Activated T-helper 2 cell treated with anti-CD3 and anti-CD28 coated beads, Interferon-gamma antibody, Interleukin-2, Interleukin-4, amounts not matched to agents 10 μg/mL and 5 μg/mL and 100 μg/mL, durations not matched to agents 14 hours and 24 hours and 36 hours (primary cell): ENCODE measurements at regions not wholly inside any gene's neighbourhood (a gene's known extent, or its start where the extent isn't known, plus 50 kb on each side); places are given as distances from the start of the nearest gene placed in this dataset.

Experiments
- DNase-seq: peaks from one replicate; pipeline ENCODE4 v3.0.0; 2021; ENCODE audit warnings: low spot score
- H3K27ac Mint-ChIP-seq: one replicate; pipeline ENCODE4 v1.8.0; 2021; ENCODE audit warnings: mixed read lengths
- H3K27me3 Mint-ChIP-seq: one replicate; pipeline ENCODE4 v1.8.0; 2021; ENCODE audit warnings: low read depth, mixed read lengths
- H3K36me3 Mint-ChIP-seq: one replicate; pipeline ENCODE4 v1.8.0; 2021; ENCODE audit warnings: low read depth, mixed read lengths
- H3K4me1 Mint-ChIP-seq: one replicate; pipeline ENCODE4 v1.8.0; 2021; ENCODE audit warnings: low read depth, mixed read lengths
- H3K4me3 Mint-ChIP-seq: one replicate; pipeline ENCODE4 v1.8.0; 2021; ENCODE audit warnings: low read depth, mild to moderate bottlenecking, moderate library complexity, mixed read lengths
- H3K9me3 Mint-ChIP-seq: one replicate; pipeline ENCODE4 v1.8.0; 2021; ENCODE audit warnings: mixed read lengths
- intact Hi-C: fragments of 100-400 bp; cut with micrococcal nuclease; formaldehyde crosslinking; loops from one replicate; pipeline ENCODE4 v1.15.1; 2023

DNA sequence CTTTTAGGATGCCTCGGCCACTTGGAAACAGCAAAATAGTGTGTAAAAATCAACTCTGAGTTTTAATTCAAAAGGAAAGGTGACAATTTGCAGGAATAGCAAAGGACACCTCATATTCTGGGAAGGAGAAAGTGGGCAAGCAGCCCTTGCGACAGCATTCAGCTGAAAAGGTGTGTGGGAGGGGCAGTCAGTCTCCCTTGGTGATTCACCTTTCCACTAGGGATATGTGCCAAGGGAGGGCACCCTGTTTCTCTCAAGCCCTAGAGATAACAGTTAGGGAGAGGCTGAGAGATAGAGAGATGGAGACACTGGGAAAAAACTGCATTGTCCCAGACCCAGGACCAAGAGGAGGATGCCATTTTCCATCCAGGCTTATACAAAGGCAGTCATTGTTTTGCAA, 228.1 kb downstream of the EPM2A start:
- Mint-ChIP-seq H3K27me3 (no peaks in the 10 kb centered on the region), H3K36me3 (no peaks in the 10 kb centered on the region), H3K27ac (no peak overlapping the region), H3K9me3 (peaks cover 32% of the 10 kb centered on the region), H3K4me1 (no peaks in the 10 kb centered on the region), H3K4me3 (no peak overlapping the region)
- DNase-seq: no peak
- intact Hi-C loops: no loop called here

GRCh38 chr6:145508107-145508506, 227.2 kb downstream of the EPM2A start:
- Mint-ChIP-seq H3K27ac (no peak overlapping the region), H3K36me3 (no peaks in the 10 kb centered on the region), H3K4me3 (no peak overlapping the region), H3K27me3 (no peaks in the 10 kb centered on the region), H3K4me1 (no peaks in the 10 kb centered on the region), H3K9me3 (peaks cover 32% of the 10 kb centered on the region)
- no peak for DNase-seq
- intact Hi-C loops: no loop called here

DNA sequence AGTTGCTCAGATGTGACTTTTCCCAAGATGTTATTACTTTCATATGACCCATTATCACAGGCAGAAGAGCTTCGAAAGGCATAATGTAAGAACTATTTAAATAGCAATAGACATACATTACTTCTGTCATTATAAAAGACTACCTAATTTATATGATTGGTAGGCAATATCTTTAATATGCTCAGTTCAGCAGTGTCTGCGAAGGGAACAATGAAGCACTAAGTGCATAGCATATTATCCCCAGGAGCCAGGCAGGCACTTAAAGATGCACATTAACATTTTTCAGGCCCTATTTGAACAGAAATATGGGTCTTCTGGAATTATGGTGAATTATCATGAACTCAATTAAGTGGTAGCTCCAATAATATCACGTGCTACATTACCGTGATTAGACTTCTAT, 217.8 kb downstream of the EPM2A start:
- Mint-ChIP-seq H3K36me3 (no peaks in the 10 kb centered on the region), H3K27me3 (no peaks in the 10 kb centered on the region), H3K27ac (no peak overlapping the region), H3K9me3 (no peaks in the 10 kb centered on the region), H3K4me3 (no peak overlapping the region), H3K4me1 (no peaks in the 10 kb centered on the region)
- DNase-seq: no peak
- intact Hi-C loops: no loop called here

- H3K36me3 Mint-ChIP-seq: no peaks in the 10 kb centered on the region
- no peak for DNase-seq
- H3K4me1 Mint-ChIP-seq: no peaks in the 10 kb centered on the region
- no peak overlapping the region for H3K27ac Mint-ChIP-seq
- peaks cover 4% of the 10 kb centered on the region for H3K9me3 Mint-ChIP-seq
- no peaks in the 10 kb centered on the region for H3K27me3 Mint-ChIP-seq
- H3K4me3 Mint-ChIP-seq: no peak overlapping the region
- intact Hi-C loops: no loop called here
Observed at GRCh38 chr6:145525038-145525437, 210.3 kb downstream of the EPM2A start.

DNA sequence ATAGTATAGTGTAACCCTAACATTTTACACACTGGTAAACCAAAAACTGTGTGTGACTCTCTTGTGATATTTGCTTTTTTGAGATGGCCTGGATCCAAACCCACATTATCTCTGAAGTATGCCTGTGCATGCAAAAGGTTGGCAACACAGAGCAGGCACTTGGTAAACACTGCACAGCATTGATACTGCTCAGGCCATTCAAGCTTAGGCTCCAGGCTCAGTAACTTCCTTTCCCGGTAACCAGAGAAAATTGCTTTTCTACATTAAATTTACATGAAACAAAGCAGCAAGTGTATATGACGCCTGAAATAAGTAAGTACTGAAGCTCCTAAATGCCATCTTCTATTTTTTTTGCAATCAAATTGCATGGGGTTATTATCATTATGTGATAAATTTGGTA, 205.7 kb downstream of the EPM2A start:
- Mint-ChIP-seq H3K36me3 (no peaks in the 10 kb centered on the region), H3K4me1 (no peaks in the 10 kb centered on the region), H3K9me3 (peaks cover 4% of the 10 kb centered on the region), H3K4me3 (no peak overlapping the region), H3K27ac (no peak overlapping the region), H3K27me3 (no peaks in the 10 kb centered on the region)
- intact Hi-C loops: no loop called here
- DNase-seq: no peak

- H3K4me1 Mint-ChIP-seq: no peaks in the 10 kb centered on the region
- H3K4me3 Mint-ChIP-seq: no peak overlapping the region
- intact Hi-C loops: no loop called here
- H3K36me3 Mint-ChIP-seq: no peaks in the 10 kb centered on the region
- H3K27me3 Mint-ChIP-seq: no peaks in the 10 kb centered on the region
- peaks cover 4% of the 10 kb centered on the region for H3K9me3 Mint-ChIP-seq
- no peak overlapping the region for H3K27ac Mint-ChIP-seq
- no peak for DNase-seq
Observed at GRCh38 chr6:145530454-145530853, 204.9 kb downstream of the EPM2A start.

- Mint-ChIP-seq H3K9me3 (peaks cover 4% of the 10 kb centered on the region), H3K4me3 (no peak overlapping the region)
Observed at GRCh38 chr6:145531032-145531431, 204.3 kb downstream of the EPM2A start.

GRCh38 chr6:145531822-145532221, 203.5 kb downstream of the EPM2A start:
- Mint-ChIP-seq H3K27me3 (no peaks in the 10 kb centered on the region), H3K36me3 (no peaks in the 10 kb centered on the region), H3K9me3 (peaks cover under 1% of the 10 kb centered on the region), H3K27ac (no peak overlapping the region), H3K4me3 (no peak overlapping the region), H3K4me1 (no peaks in the 10 kb centered on the region)
- intact Hi-C loops: no loop called here
- DNase-seq: no peak

More at GRCh38 chr6:145531032-145531431, 204.3 kb downstream of the EPM2A start:
- H3K27ac Mint-ChIP-seq: no peak overlapping the region
- intact Hi-C loops: no loop called here
- no peaks in the 10 kb centered on the region for H3K4me1 Mint-ChIP-seq
- H3K36me3 Mint-ChIP-seq: no peaks in the 10 kb centered on the region
- no peak for DNase-seq
- no peaks in the 10 kb centered on the region for H3K27me3 Mint-ChIP-seq

- no peaks in the 10 kb centered on the region for H3K4me1 Mint-ChIP-seq
- no peaks in the 10 kb centered on the region for H3K9me3 Mint-ChIP-seq
- intact Hi-C loops: no loop called here
- H3K27ac Mint-ChIP-seq: no peak overlapping the region
- no peaks in the 10 kb centered on the region for H3K27me3 Mint-ChIP-seq
- H3K4me3 Mint-ChIP-seq: no peak overlapping the region
- DNase-seq: no peak
- no peaks in the 10 kb centered on the region for H3K36me3 Mint-ChIP-seq
Observed at GRCh38 chr6:145532361-145532760, 203.0 kb downstream of the EPM2A start.

DNA sequence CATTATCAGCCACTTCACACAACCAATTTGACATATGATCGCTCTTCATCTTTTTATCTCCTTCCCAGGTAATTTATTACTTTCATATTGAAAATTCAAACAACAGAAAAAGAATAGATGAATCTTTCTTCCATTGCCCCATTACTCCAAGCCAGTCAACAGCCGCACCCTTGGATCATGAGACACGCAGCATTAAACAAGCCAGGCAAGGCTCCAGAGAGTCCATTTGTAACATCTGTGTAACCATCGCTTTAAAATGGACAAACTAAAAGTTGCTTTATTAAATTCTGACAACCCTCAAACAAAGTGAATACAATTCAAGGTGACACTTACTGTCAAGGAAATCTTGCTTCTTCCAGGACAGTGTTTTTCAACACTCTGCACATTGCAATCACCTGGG, 200.3 kb downstream of the EPM2A start:
- H3K27me3 Mint-ChIP-seq: no peaks in the 10 kb centered on the region
- no peaks in the 10 kb centered on the region for H3K9me3 Mint-ChIP-seq
- no peak overlapping the region for H3K27ac Mint-ChIP-seq
- intact Hi-C loops: no loop called here
- H3K4me3 Mint-ChIP-seq: no peak overlapping the region
- no peaks in the 10 kb centered on the region for H3K36me3 Mint-ChIP-seq
- no peaks in the 10 kb centered on the region for H3K4me1 Mint-ChIP-seq
- no peak for DNase-seq

DNA sequence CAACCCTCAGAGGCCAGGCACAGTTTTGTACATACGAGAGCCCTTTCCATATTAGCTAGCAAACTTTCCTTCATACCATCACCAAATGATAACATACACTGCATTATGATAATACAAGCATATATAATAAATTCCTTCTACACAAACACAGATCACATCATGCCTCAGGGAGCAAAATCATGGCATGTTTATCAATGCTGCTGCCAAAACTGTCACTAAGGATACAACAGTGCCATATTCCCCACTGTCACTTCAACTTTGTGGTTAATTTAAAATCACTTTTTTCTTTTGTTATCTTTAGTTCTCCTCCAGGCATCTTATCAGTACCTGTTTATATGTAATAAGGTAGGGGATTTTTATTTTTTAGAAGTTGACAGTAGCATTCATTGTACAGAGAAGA, 196.3 kb downstream of the EPM2A start:
- DNase-seq: no peak
- H3K27me3 Mint-ChIP-seq: no peaks in the 10 kb centered on the region
- H3K9me3 Mint-ChIP-seq: no peaks in the 10 kb centered on the region
- intact Hi-C loops: no loop called here
- no peak overlapping the region for H3K4me3 Mint-ChIP-seq
- H3K4me1 Mint-ChIP-seq: no peaks in the 10 kb centered on the region
- H3K36me3 Mint-ChIP-seq: no peaks in the 10 kb centered on the region
- no peak overlapping the region for H3K27ac Mint-ChIP-seq

- no peaks in the 10 kb centered on the region for H3K4me1 Mint-ChIP-seq
Observed at GRCh38 chr6:145539831-145540230, 195.5 kb downstream of the EPM2A start.

GRCh38 chr6:145540741-145541140, 194.6 kb downstream of the EPM2A start:
- no peaks in the 10 kb centered on the region for H3K27me3 Mint-ChIP-seq
- H3K9me3 Mint-ChIP-seq: no peaks in the 10 kb centered on the region
- intact Hi-C loops: no loop called here
- H3K4me1 Mint-ChIP-seq: no peaks in the 10 kb centered on the region
- no peaks in the 10 kb centered on the region for H3K36me3 Mint-ChIP-seq
- no peak for DNase-seq
- H3K4me3 Mint-ChIP-seq: no peak overlapping the region
- no peak overlapping the region for H3K27ac Mint-ChIP-seq

More at GRCh38 chr6:145539831-145540230, 195.5 kb downstream of the EPM2A start:
- intact Hi-C loops: no loop called here
- Mint-ChIP-seq H3K4me3 (no peak overlapping the region), H3K27me3 (no peaks in the 10 kb centered on the region), H3K27ac (no peak overlapping the region), H3K9me3 (no peaks in the 10 kb centered on the region), H3K36me3 (no peaks in the 10 kb centered on the region)
- no peak for DNase-seq

DNA sequence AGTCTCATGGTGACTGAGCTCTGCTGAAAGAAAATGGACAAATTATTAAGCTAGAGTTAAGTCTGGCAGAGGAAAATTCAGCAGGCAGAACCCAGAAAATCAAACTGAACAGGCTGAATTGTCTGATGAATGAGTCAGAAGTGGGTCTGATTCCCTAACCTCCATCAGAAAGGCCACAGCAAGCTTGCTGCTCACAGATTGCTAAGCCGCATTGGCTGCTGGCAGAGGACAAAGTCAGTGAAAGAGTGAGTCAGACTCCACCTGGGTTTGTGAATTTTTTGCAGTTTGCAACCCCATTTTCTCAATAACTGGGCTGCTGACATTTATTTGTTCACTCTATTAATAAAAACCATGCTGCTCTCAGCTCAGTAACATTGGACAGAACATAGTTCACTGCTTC, 191.3 kb downstream of the EPM2A start:
- no peaks in the 10 kb centered on the region for H3K4me1 Mint-ChIP-seq

More for the DNA sequence above, 191.3 kb downstream of the EPM2A start:
- no peak for DNase-seq
- intact Hi-C loops: no loop called here
- H3K9me3 Mint-ChIP-seq: no peaks in the 10 kb centered on the region
- H3K36me3 Mint-ChIP-seq: no peaks in the 10 kb centered on the region
- H3K27me3 Mint-ChIP-seq: no peaks in the 10 kb centered on the region
- no peak overlapping the region for H3K4me3 Mint-ChIP-seq
- H3K27ac Mint-ChIP-seq: no peak overlapping the region
